HepG2 (cell line): ENCODE measurements at regions not wholly inside any gene's neighbourhood (a gene's known extent, or its start where the extent isn't known, plus 50 kb on each side); places are given as distances from the start of the nearest gene placed in this dataset.

Experiments
- ATAC-seq: fragments of 200-7000 bp; cut with Tn5 transposase; 3 replicates; pipeline ENCODE4 v1.9.1; 2020; ENCODE audit warnings: mild to moderate bottlenecking, moderate library complexity
- BruUV-seq: library from RNA; stranded (reverse); fragments of 400-500 nt; replicated peaks from 2 replicates; lab custom pipeline; 2021; lab: Mats Ljungman, UMichigan
- CTCF ChIA-PET: fragments of 300-600 bp; formaldehyde crosslinking; extraction: SDS; loops from one replicate; lab custom pipeline; 2021; ENCODE audit warnings: low total read pairs, inconsistent platforms, low intra/inter-chr PET ratio; lab: Yijun Ruan, JAX
- POLR2A ChIA-PET: fragments of 350-600 bp; sonication (Branson Sonifier 250); formaldehyde crosslinking; loops from one replicate; lab custom pipeline; 2020; ENCODE audit warnings: antibody characterized with exemption, inconsistent platforms; lab: Yijun Ruan, JAX
- DNase-seq: peaks from one replicate; pipeline ENCODE4 v3.0.0-alpha.2; 2015; ENCODE audit warnings: low spot score
- FAIRE-seq: peaks from 3 replicates; lab custom pipeline; 2011; peaks lifted over from hg19 to GRCh38; lab: Jason Lieb, UNC
- H2AFZ ChIP-seq: one replicate; pipeline ENCODE4 v1.6.1; 2011; ENCODE audit warnings: low read length, inconsistent platforms
- H3K27ac ChIP-seq: fragments of 300-600 bp; 3 replicates; pipeline ENCODE4 v1.8.0; 2011; ENCODE audit warnings: mixed run types, mild to moderate bottlenecking, mixed read lengths, low read length, inconsistent platforms; ENCODE audit not compliant: insufficient read depth; ENCODE audit errors: extremely low read length
- H3K27me3 ChIP-seq, 2 experiments: fragments of 200-600 bp in 1 of 2; 2 replicates in 1 of 2; 3 replicates in 1 of 2; pipeline versions ENCODE4 v1.6.0 to v1.8.0; 2011; ENCODE audit warnings: low read length in 2 of 2, mild to moderate bottlenecking in 2 of 2, moderate library complexity in 2 of 2, inconsistent platforms in 1 of 2; ENCODE audit not compliant: insufficient read depth in 2 of 2, control insufficient read depth in 1 of 2
- H3K36me3 ChIP-seq, 2 experiments: fragments of 200-600 bp in 1 of 2; replicated peaks in 1 of 2; 2 replicates in 1 of 2; 3 replicates in 1 of 2; pipeline versions ENCODE4 v1.5.1 to v1.8.0; 2011; ENCODE audit warnings: low read length in 2 of 2, inconsistent platforms in 1 of 2; ENCODE audit not compliant: insufficient read depth in 2 of 2, control insufficient read depth in 1 of 2
- H3K4me1 ChIP-seq: 2 replicates; pipeline ENCODE4 v1.5.1; 2012; ENCODE audit warnings: low read length, inconsistent platforms; ENCODE audit not compliant: insufficient read depth
- H3K4me2 ChIP-seq: 2 replicates; pipeline ENCODE4 v1.6.0; 2011; ENCODE audit warnings: low read depth, low read length, inconsistent platforms
- H3K4me3 ChIP-seq, 3 experiments: fragments of 200-600 bp in 1 of 3; sonication (generic), shearing (Covaris generic) in 1 of 3; replicated peaks in 1 of 3; 2 replicates each; pipeline ENCODE4 v1.5.1; 2011 to 2016; ENCODE audit warnings: low read length in 3 of 3, inconsistent platforms in 2 of 3, low read depth in 2 of 3, mild to moderate bottlenecking in 2 of 3, control low read depth in 1 of 3, mixed read lengths in 1 of 3; ENCODE audit not compliant: insufficient read depth in 1 of 3
- H3K79me2 ChIP-seq: one replicate; pipeline ENCODE4 v1.6.1; 2011; ENCODE audit warnings: low read length, inconsistent platforms; ENCODE audit not compliant: insufficient read depth
- H3K9ac ChIP-seq: 2 replicates; pipeline ENCODE4 v1.6.0; 2011; ENCODE audit warnings: mild to moderate bottlenecking, low read depth, low read length, inconsistent platforms; ENCODE audit not compliant: insufficient read depth
- H3K9me3 ChIP-seq: 2 replicates; pipeline ENCODE4 v1.5.1; 2012; ENCODE audit warnings: mild to moderate bottlenecking, low read length
- H4K20me1 ChIP-seq: 2 replicates; pipeline ENCODE4 v1.6.0; 2011; ENCODE audit warnings: inconsistent platforms, mild to moderate bottlenecking, low read length, moderate library complexity; ENCODE audit not compliant: insufficient read depth
- ELF4 ChIP-seq: sonication (generic); formaldehyde crosslinking; IDR thresholded peaks from 2 replicates; pipeline ENCODE4 v1.5.0; 2020; ENCODE audit warnings: missing genetic modification reagents, mild to moderate bottlenecking, moderate library complexity, borderline replicate concordance
- KMT2B ChIP-seq: IDR thresholded peaks from 2 replicates; pipeline ENCODE4 v1.6.1; 2016; ENCODE audit warnings: missing genetic modification reagents, missing compliant biosample characterization
- MXD1 ChIP-seq: sonication (generic); formaldehyde crosslinking; IDR thresholded peaks from 2 replicates; pipeline ENCODE4 v1.4.0; 2020; ENCODE audit warnings: mild to moderate bottlenecking, missing genetic modification reagents
- PHF8 ChIP-seq: sonication (generic); formaldehyde crosslinking; IDR thresholded peaks from 2 replicates; pipeline ENCODE4 v1.5.0; 2020; ENCODE audit warnings: missing genetic modification reagents
- TRAFD1 ChIP-seq: sonication (generic); formaldehyde crosslinking; IDR thresholded peaks from 2 replicates; pipeline ENCODE4 v1.5.1; 2020; ENCODE audit warnings: missing genetic modification reagents, mild to moderate bottlenecking, borderline replicate concordance
- ZNF317 ChIP-seq: sonication (generic); formaldehyde crosslinking; IDR thresholded peaks from 2 replicates; pipeline ENCODE4 v1.5.0; 2020; ENCODE audit warnings: mild to moderate bottlenecking, missing genetic modification reagents
- ZNF782 ChIP-seq: sonication (generic); formaldehyde crosslinking; IDR thresholded peaks from 2 replicates; pipeline ENCODE4 v1.4.0; 2020; ENCODE audit warnings: missing genetic modification reagents, mild to moderate bottlenecking, borderline replicate concordance
- ZSCAN25 ChIP-seq: sonication (generic); formaldehyde crosslinking; IDR thresholded peaks from 2 replicates; pipeline ENCODE4 v1.8.0; 2022; ENCODE audit warnings: mild to moderate bottlenecking, missing genetic modification reagents
- WGBS: methylation state at CpG from one replicate; pipeline ENCODE4 v1.1.6; 2017; ENCODE audit warnings: low lambda C conversion rate; 5-methylcytosine and 5-hydroxymethylcytosine counted together
- in situ Hi-C: cut with HindIII; loops from 2 replicates; pipeline ENCODE4 v1.10.0; 2017; ENCODE audit warnings: low pct_unique_long_range_greater_than_20kb; ENCODE audit not compliant: extremely low pct_ligation_motif_present
- intact Hi-C: fragments of 100-400 bp; cut with micrococcal nuclease; formaldehyde crosslinking; loops from one replicate; pipeline ENCODE4 v1.10.0; 2022; ENCODE audit not compliant: unreplicated experiment

- no peak for TF ChIP-seq ZSCAN25
- TF ChIP-seq TRAFD1 (CRISPR knock-in tag): no peak
- TF ChIP-seq ZNF317 (CRISPR knock-in tag): no peak
- no peak for TF ChIP-seq PHF8 (CRISPR knock-in tag)
- TF ChIP-seq KMT2B (CRISPR knock-in tag): no peak
- TF ChIP-seq ELF4: no peak
- no peak for TF ChIP-seq ZNF782 (CRISPR knock-in tag)
- no peak for TF ChIP-seq MXD1 (CRISPR knock-in tag)
- no TSS peak for BruUV-seq
- Histone ChIP-seq H3K4me1 (no peaks in the 10 kb centered on the region), H3K9ac (no peak overlapping the region), H3K36me3 (no peaks in the 10 kb centered on the region), H3K27me3 (no peaks in the 10 kb centered on the region), H2AFZ (no peak overlapping the region), H3K79me2 (no peaks in the 10 kb centered on the region), H3K4me3 (no peak overlapping the region), H3K27ac (no peak overlapping the region), H3K4me2 (no peak overlapping the region), H3K9me3 (peaks cover 74% of the 10 kb centered on the region), H4K20me1 (no peaks in the 10 kb centered on the region)
- POLR2A ChIA-PET: no interaction called here
- ATAC-seq: no peak
- DNase-seq: no peak
- WGBS: 1% methylated on average over 6 of the region's 6 CpGs
- FAIRE-seq: no peak
- in situ Hi-C loops: no loop called here
- CTCF ChIA-PET: no interaction called here
- intact Hi-C loops: no loop called here
Measured at GRCh38 chr10:106506526-106507283, 657.8 kb downstream of the SORCS1 start.
